GM10266 (cell line): ENCODE measurements at regions not wholly inside any gene's neighbourhood (a gene's known extent, or its start where the extent isn't known, plus 50 kb on each side); places are given as distances from the start of the nearest gene placed in this dataset.
A peak's percentile ranks its signal among the peaks of the same experiment; 100 is the strongest.
"Not testable (repeated sequence)": the region's sequence is repeated elsewhere in the genome, so short reads cannot be mapped to it uniquely, and the experiment has no call there.

Experiments
- DNase-seq: peaks from one replicate; pipeline ENCODE4 v3.0.0; 2012; ENCODE audit errors: extremely low spot score
- CTCF ChIP-seq: IDR thresholded peaks from 2 replicates; pipeline ENCODE4 v1.5.1; 2012; ENCODE audit warnings: mild to moderate bottlenecking, low read depth; ENCODE audit not compliant: control insufficient read depth, insufficient read depth; ENCODE audit errors: missing control alignments

GRCh38 chrX:30008031-30008430 is 207.3 kb upstream of the MAGEB2 start:
- TF ChIP-seq CTCF: no peak
- no peak for DNase-seq

- TF ChIP-seq CTCF: no peak
Observed at GRCh38 chrX:30010471-30010870, 204.9 kb upstream of the MAGEB2 start.

GRCh38 chrX:30015440-30015839 is 199.9 kb upstream of the MAGEB2 start:
- no peak for TF ChIP-seq CTCF
- DNase-seq: no peak

More at GRCh38 chrX:30010471-30010870, 204.9 kb upstream of the MAGEB2 start:
- no peak for DNase-seq

- no peak for TF ChIP-seq CTCF
- no peak for DNase-seq
Observed at GRCh38 chrX:30027636-30028035, 187.7 kb upstream of the MAGEB2 start.

- not testable (repeated sequence) for DNase-seq
Observed at GRCh38 chrX:30036406-30036805, 179.0 kb upstream of the MAGEB2 start.

GRCh38 chrX:30039768-30040167 is 175.6 kb upstream of the MAGEB2 start:
- TF ChIP-seq CTCF: no peak
- DNase-seq: no peak

GRCh38 chrX:30060718-30061117 is 154.6 kb upstream of the MAGEB2 start:
- DNase-seq: no peak
- TF ChIP-seq CTCF: peak; percentile 14

- no peak for TF ChIP-seq CTCF
- DNase-seq: no peak
Observed at GRCh38 chrX:30065226-30065625, 150.1 kb upstream of the MAGEB2 start.
